ENCODE measurements at regions not wholly inside any gene's neighbourhood (a gene's known extent, or its start where the extent isn't known, plus 50 kb on each side); places are given as distances from the start of the nearest gene placed in this dataset.
"Not testable (repeated sequence)": the region's sequence is repeated elsewhere in the genome, so short reads cannot be mapped to it uniquely, and the experiment has no call there.

DNA sequence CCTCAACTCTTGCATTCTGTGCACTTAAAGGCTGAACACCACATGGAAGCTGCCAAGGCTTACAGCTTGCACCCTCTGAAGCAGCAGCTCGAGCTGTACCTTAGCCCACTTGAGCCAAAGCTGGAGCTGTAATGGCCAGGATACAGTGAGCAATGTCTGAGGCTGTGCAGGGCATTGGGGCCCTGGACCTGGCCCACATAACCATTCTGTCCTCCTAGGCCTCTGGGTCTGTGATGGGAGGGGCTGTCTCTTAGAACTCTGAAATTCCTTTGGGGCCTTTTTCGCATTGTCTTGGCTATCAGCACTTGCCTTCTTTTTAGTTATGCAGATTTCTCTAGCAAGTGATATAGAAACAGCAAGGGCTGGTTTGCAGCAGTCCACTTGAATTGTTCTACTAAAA is 303.8 kb upstream of the CLEC14A start:
- Histone ChIP-seq H3K36me3 (ENCODE audit: control insufficient read depth, insufficient read depth, low read length) (no peaks in the 10 kb centered on the region), H2BK20ac (ENCODE audit: low read depth, low read length) (no peak overlapping the region), H3K4me1 (ENCODE audit: control insufficient read depth, insufficient read depth, low read length) (no peaks in the 10 kb centered on the region), H2BK120ac (ENCODE audit: low read depth, low read length) (no peak overlapping the region), H2BK5ac (ENCODE audit: low read depth, low read length, poor library complexity, severe bottlenecking) (no peak overlapping the region), H3K4ac (ENCODE audit: low read depth, low read length) (no peak overlapping the region), H4K8ac (ENCODE audit: low read depth in 2 of 2, low read length in 2 of 2) (no peak overlapping the region), H2AK9ac (replicated peaks; ENCODE audit: low read depth, low read length, poor library complexity) (no peak overlapping the region), H2AK5ac (ENCODE audit: low read depth, low read length) (no peak overlapping the region), H3K27me3 (ENCODE audit: control insufficient read depth, insufficient read depth, low read length) (no peaks in the 10 kb centered on the region), H3K9ac (ENCODE audit: low read depth, low read length) (no peak overlapping the region), H3K79me1 (ENCODE audit: low read depth in 1 of 2, low read length in 2 of 2) (no peaks in the 10 kb centered on the region), H3K4me2 (ENCODE audit: low read depth, low read length) (no peak overlapping the region), H2BK15ac (ENCODE audit: low read depth, low read length) (no peak overlapping the region), H3K9me1 (ENCODE audit: insufficient read depth, low read length) (no peaks in the 10 kb centered on the region), H4K20me1 (ENCODE audit: insufficient read depth, low read length) (no peaks in the 10 kb centered on the region), H3K18ac (ENCODE audit: low read depth, low read length) (no peak overlapping the region), H3K56ac (ENCODE audit: extremely low read depth, insufficient read depth, low read length) (no peak overlapping the region), H3K27ac (ENCODE audit: insufficient read depth, low read length) (no peak overlapping the region), H3K23ac (ENCODE audit: low read depth, low read length) (no peak overlapping the region), H3K14ac (replicated peaks; ENCODE audit: low read depth, low read length) (no peak overlapping the region), H3K4me3 (ENCODE audit: insufficient read depth, low read depth, low read length) (no peak overlapping the region), H2AFZ (replicated peaks; ENCODE audit: low read length, poor library complexity) (no peak overlapping the region), H4K5ac (ENCODE audit: low read depth, low read length) (no peak overlapping the region), H3K9me3 (ENCODE audit: control insufficient read depth, insufficient read depth, low read length) (peaks cover 8% of the 10 kb centered on the region), H4K91ac (ENCODE audit: insufficient read depth, low read depth, low read length) (no peak overlapping the region)
- ChIA-PET POLR2A (ENCODE audit: unreplicated experiment) (no interaction called here), CTCF (no interaction called here)
- DNase-seq (no peak), ATAC-seq (ENCODE audit: low read depth) (no peak)
- WGBS, 2 experiments (ENCODE audit: extremely low coverage in 2 of 2, insufficient read length in 1 of 2), result no CpG with 5 or more reads among the region's 2 CpGs
- no TSS peak for BruUV-seq (replicated peaks)
- intact Hi-C loops (cut with micrococcal nuclease), result no loop called here
- dilution Hi-C loops (cut with HindIII; ENCODE audit: low sequenced_read_pairs, unreplicated experiment), result no loop called here
- no peak for TF ChIP-seq RFX5 (IDR thresholded peaks at IDR 0.05; ENCODE audit: low read depth, low read length)
- TF ChIP-seq, protein P1, sequence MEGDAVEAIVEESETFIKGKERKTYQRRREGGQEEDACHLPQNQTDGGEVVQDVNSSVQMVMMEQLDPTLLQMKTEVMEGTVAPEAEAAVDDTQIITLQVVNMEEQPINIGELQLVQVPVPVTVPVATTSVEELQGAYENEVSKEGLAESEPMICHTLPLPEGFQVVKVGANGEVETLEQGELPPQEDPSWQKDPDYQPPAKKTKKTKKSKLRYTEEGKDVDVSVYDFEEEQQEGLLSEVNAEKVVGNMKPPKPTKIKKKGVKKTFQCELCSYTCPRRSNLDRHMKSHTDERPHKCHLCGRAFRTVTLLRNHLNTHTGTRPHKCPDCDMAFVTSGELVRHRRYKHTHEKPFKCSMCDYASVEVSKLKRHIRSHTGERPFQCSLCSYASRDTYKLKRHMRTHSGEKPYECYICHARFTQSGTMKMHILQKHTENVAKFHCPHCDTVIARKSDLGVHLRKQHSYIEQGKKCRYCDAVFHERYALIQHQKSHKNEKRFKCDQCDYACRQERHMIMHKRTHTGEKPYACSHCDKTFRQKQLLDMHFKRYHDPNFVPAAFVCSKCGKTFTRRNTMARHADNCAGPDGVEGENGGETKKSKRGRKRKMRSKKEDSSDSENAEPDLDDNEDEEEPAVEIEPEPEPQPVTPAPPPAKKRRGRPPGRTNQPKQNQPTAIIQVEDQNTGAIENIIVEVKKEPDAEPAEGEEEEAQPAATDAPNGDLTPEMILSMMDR (conservative IDR thresholded peaks at IDR 0.05; ENCODE audit: low read depth, low read length), result no peak
- TF ChIP-seq NFE2L2 (IDR thresholded peaks at IDR 0.05; ENCODE audit: low read depth, low read length), result no peak
- in situ Hi-C loops (cut with MboI; ENCODE audit: low sequenced_read_pairs), result no loop called here

DNA sequence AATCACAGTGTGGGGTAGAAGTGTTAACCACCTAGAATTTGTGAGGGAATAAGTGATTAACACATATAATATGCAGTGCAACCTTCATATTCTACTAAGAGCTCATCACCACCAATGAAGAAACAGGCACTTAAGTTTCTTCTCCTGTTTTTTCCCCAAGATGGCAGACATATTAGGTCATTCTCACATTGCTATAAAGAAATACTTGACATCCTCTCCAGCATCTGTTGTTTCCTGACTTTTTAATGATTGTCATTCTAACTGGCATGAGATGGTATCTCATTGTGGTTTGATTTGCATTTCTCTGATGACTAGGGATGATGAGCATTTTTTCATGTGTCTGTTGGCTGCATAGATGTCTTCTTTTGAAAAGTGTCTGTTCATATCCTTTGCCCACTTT is 301.5 kb upstream of the CLEC14A start:
- H2AK9ac ChIP-seq (replicated peaks; ENCODE audit: low read depth, low read length, poor library complexity); H3K4me2 ChIP-seq (ENCODE audit: low read depth, low read length); H3K4me3 ChIP-seq (ENCODE audit: insufficient read depth, low read depth, low read length); H2BK20ac ChIP-seq (ENCODE audit: low read depth, low read length); H3K79me1 ChIP-seq (ENCODE audit: low read depth in 1 of 2, low read length in 2 of 2); H2BK5ac ChIP-seq (ENCODE audit: low read depth, low read length, poor library complexity, severe bottlenecking); H3K18ac ChIP-seq (ENCODE audit: low read depth, low read length); H3K9ac ChIP-seq (ENCODE audit: low read depth, low read length); H4K8ac ChIP-seq (ENCODE audit: low read depth in 2 of 2, low read length in 2 of 2); H3K27ac ChIP-seq (ENCODE audit: insufficient read depth, low read length); in situ Hi-C loops (cut with MboI; ENCODE audit: low sequenced_read_pairs); H2AFZ ChIP-seq (replicated peaks; ENCODE audit: low read length, poor library complexity); H3K36me3 ChIP-seq (ENCODE audit: control insufficient read depth, insufficient read depth, low read length); ATAC-seq (ENCODE audit: low read depth); H4K20me1 ChIP-seq (ENCODE audit: insufficient read depth, low read length); BruUV-seq (replicated peaks); H2AK5ac ChIP-seq (ENCODE audit: low read depth, low read length); H3K9me1 ChIP-seq (ENCODE audit: insufficient read depth, low read length); H3K9me3 ChIP-seq (ENCODE audit: control insufficient read depth, insufficient read depth, low read length); H3K56ac ChIP-seq (ENCODE audit: extremely low read depth, insufficient read depth, low read length); CTCF ChIA-PET; H3K4ac ChIP-seq (ENCODE audit: low read depth, low read length); DNase-seq; H3K4me1 ChIP-seq (ENCODE audit: control insufficient read depth, insufficient read depth, low read length); intact Hi-C loops (cut with micrococcal nuclease); H3K23ac ChIP-seq (ENCODE audit: low read depth, low read length); H2BK15ac ChIP-seq (ENCODE audit: low read depth, low read length); H4K91ac ChIP-seq (ENCODE audit: insufficient read depth, low read depth, low read length); H4K5ac ChIP-seq (ENCODE audit: low read depth, low read length); H3K14ac ChIP-seq (replicated peaks; ENCODE audit: low read depth, low read length); H3K27me3 ChIP-seq (ENCODE audit: control insufficient read depth, insufficient read depth, low read length); dilution Hi-C loops (cut with HindIII; ENCODE audit: low sequenced_read_pairs, unreplicated experiment); H2BK120ac ChIP-seq (ENCODE audit: low read depth, low read length): not testable (repeated sequence)
- POLR2A ChIA-PET (ENCODE audit: unreplicated experiment), result interaction anchor here (0.5 kb wide), 1 partner anchor 10 kb away, joined by 4 read pairs; no protein-coding TSS in a partner anchor
